ENCODE measurements at regions not wholly inside any gene's neighbourhood (a gene's known extent, or its start where the extent isn't known, plus 50 kb on each side); places are given as distances from the start of the nearest gene placed in this dataset.

DNA sequence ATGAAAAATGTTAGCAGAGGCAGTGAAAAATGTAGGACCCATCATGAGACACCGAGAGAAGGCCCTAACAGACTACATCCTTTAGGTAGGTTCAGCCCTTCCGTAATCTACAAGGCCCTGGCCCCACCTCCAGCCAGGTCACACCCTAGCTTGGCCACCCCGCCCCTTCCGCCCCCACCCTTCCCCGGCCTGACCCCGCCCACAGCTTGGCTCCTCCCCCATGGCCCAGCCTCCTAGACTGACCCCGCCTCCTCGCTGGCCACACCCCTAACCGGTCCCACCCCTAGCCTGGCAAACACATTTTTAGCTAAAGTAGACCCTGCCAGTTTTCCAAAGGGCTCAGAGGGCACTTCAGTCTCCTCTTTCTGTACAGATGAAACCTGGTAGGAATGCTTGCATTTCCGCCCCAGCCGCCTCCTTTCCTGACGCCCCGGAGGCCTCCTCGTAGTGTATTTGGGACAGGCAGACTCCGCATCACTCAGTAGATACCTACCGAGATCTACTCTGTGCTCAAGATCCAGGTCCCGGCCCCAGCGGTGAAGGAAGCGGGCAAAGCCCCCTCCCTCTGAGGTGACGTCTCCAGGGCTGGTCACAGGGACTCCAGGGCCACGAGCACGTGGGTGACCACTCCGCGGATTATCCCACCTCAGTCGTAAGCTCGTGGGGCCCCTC is 443.5 kb downstream of the PREX1 start:
- no peaks in the 10 kb centered on the region for H3K4me1 Mint-ChIP-seq
- no peak overlapping the region for H3K4me3 Mint-ChIP-seq
- no peak for DNase-seq
- H3K27ac Mint-ChIP-seq, result no peak overlapping the region
- ChIA-PET CTCF (no interaction called here), POLR2A (no interaction called here)
- Histone ChIP-seq H3K27ac (ENCODE audit: low read depth, low read length) (no peak overlapping the region), H3K36me3 (ENCODE audit: insufficient read depth, low read length) (no peaks in the 10 kb centered on the region), H3K4me3 (ENCODE audit: low read length) (no peak overlapping the region), H3K4me1 (ENCODE audit: insufficient read depth, low read length) (no peaks in the 10 kb centered on the region), H3K9me3 (ENCODE audit: low read length) (no peaks in the 10 kb centered on the region), H3K27me3 (ENCODE audit: insufficient read depth, low read length, poor library complexity, severe bottlenecking) (no peaks in the 10 kb centered on the region)
- peaks cover 11 to 34% of the 10 kb centered on the region in 2 donors for H3K27me3 Mint-ChIP-seq
- H3K36me3 Mint-ChIP-seq, result peaks cover 0 to 2% (median 0%) of the 10 kb centered on the region in 3 donors
- peaks cover 0 to 4% (median 0%) of the 10 kb centered on the region in 5 donors for H3K9me3 Mint-ChIP-seq

DNA sequence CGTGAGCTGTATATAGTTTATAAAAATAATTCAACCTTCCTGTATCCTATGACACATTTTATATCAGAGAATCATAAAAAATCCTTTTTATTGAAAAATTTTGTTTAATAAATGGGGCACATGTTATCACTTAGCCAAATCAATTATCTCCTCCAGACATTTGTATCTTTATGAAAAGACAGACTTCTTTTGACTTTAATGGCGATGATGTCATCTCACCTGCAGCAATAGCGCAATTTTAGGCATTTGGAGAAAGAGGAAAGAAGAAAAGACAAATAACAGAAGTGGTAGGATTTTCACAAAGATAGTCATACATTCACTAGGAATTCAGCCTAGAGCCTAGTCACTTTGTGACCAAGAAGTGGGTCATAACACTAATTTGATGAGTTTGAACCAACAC is 444.5 kb downstream of the PREX1 start:
- Mint-ChIP-seq H3K9me3 (peaks cover 0 to 4% (median 0%) of the 10 kb centered on the region in 5 donors), H3K4me3 (no peak overlapping the region), H3K4me1 (no peaks in the 10 kb centered on the region), H3K27ac (no peak overlapping the region), H3K27me3 (peaks cover 15 to 37% of the 10 kb centered on the region in 2 donors), H3K36me3 (peaks cover 0 to 2% (median 0%) of the 10 kb centered on the region in 3 donors)
- Histone ChIP-seq H3K27me3 (ENCODE audit: insufficient read depth, low read length, poor library complexity, severe bottlenecking) (no peaks in the 10 kb centered on the region), H3K9me3 (ENCODE audit: low read length) (no peaks in the 10 kb centered on the region), H3K27ac (ENCODE audit: low read depth, low read length) (no peak overlapping the region), H3K36me3 (ENCODE audit: insufficient read depth, low read length) (no peaks in the 10 kb centered on the region), H3K4me1 (ENCODE audit: insufficient read depth, low read length) (no peaks in the 10 kb centered on the region), H3K4me3 (ENCODE audit: low read length) (no peak overlapping the region)
- ChIA-PET CTCF (no interaction called here), POLR2A (no interaction called here)
- no peak for DNase-seq

DNA sequence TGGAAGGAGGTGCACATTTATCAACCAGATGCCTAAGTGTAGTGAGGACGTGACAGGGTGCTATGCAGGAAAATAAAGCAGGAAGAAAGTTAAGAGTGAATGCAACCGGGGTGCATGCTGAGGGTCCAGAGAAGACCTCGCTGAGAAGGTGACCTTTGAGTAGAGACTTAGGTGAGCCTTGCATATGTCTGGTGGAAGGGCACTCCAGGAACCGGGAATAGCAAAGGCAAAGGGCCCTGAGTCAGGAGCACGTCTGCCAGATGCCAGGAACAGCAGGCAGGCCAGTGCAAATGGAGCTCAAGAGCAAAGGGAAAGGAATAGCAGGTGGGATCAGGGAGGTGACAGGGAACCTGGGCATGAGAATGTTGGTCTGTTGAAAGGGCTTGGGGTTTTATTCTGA is 445.5 kb downstream of the PREX1 start:
- Mint-ChIP-seq H3K27ac (peak overlapping the region in 1 of 8 donors; percentile 59), H3K27me3 (peaks cover 16 to 43% of the 10 kb centered on the region in 2 donors), H3K9me3 (peaks cover 0 to 4% (median 0%) of the 10 kb centered on the region in 5 donors), H3K4me3 (no peak overlapping the region), H3K4me1 (no peaks in the 10 kb centered on the region), H3K36me3 (peaks cover 0 to 2% (median 0%) of the 10 kb centered on the region in 3 donors)
- Histone ChIP-seq H3K9me3 (ENCODE audit: low read length) (no peaks in the 10 kb centered on the region), H3K4me3 (ENCODE audit: low read length) (no peak overlapping the region), H3K4me1 (ENCODE audit: insufficient read depth, low read length) (no peaks in the 10 kb centered on the region), H3K27ac (ENCODE audit: low read depth, low read length) (no peak overlapping the region), H3K27me3 (ENCODE audit: insufficient read depth, low read length, poor library complexity, severe bottlenecking) (no peaks in the 10 kb centered on the region), H3K36me3 (ENCODE audit: insufficient read depth, low read length) (no peaks in the 10 kb centered on the region)
- ChIA-PET CTCF (no interaction called here), POLR2A (no interaction called here)
- no peak for DNase-seq

DNA sequence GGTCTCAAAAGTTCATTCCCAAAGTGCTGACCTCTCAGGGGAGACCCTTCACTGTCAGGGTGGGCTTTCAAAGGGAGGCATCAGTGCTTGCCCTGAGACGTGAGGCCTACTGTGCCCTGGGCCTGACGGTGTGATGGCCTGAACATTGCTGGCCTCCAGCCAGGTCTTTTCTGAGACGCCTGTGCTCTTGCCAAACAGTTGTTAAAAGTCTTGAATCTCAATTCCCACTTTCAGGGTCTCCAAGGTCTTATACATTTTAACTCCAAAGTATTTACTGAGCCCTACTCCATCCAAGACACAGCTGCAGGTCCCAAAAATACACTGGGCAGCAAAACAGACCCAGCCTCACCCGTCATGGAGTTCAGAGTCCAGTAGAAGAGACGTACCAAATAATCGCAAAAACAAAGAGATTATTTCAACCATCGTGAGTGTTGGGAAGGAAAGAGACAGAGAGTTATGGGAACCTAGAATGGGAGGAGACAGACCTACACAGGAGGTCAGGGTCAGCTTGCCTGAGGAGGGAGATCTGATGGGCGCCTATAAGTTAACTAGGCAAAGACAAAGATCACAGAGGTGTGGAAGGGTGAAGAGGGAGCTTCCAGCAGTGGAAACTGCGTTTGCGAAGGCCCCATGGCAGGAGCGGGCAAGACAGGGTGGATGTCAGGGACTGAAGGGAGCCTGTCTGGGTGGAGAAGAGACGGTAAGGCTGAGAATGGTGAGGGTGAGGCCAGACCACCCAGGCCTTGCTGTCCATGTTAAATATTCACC is 446.3 kb downstream of the PREX1 start:
- peaks cover 0 to 4% (median 0%) of the 10 kb centered on the region in 5 donors for H3K9me3 Mint-ChIP-seq
- no peaks in the 10 kb centered on the region for H3K4me1 ChIP-seq (ENCODE audit: insufficient read depth, low read length)
- H3K27ac Mint-ChIP-seq, result peak overlapping the region in 1 of 8 donors; percentile 30
- no peaks in the 10 kb centered on the region for H3K9me3 ChIP-seq (ENCODE audit: low read length)
- no peaks in the 10 kb centered on the region for H3K36me3 ChIP-seq (ENCODE audit: insufficient read depth, low read length)
- H3K27ac ChIP-seq (ENCODE audit: low read depth, low read length), result no peak overlapping the region
- DNase-seq, result no peak
- H3K4me3 ChIP-seq (ENCODE audit: low read length), result no peak overlapping the region
- H3K27me3 ChIP-seq (ENCODE audit: insufficient read depth, low read length, poor library complexity, severe bottlenecking), result no peaks in the 10 kb centered on the region
- POLR2A ChIA-PET, result no interaction called here
- H3K27me3 Mint-ChIP-seq, result peaks cover 18 to 42% of the 10 kb centered on the region in 2 donors
- CTCF ChIA-PET, result no interaction called here
- H3K36me3 Mint-ChIP-seq, result peaks cover 0 to 2% (median 0%) of the 10 kb centered on the region in 3 donors
- no peaks in the 10 kb centered on the region for H3K4me1 Mint-ChIP-seq
- H3K4me3 Mint-ChIP-seq, result no peak overlapping the region

DNA sequence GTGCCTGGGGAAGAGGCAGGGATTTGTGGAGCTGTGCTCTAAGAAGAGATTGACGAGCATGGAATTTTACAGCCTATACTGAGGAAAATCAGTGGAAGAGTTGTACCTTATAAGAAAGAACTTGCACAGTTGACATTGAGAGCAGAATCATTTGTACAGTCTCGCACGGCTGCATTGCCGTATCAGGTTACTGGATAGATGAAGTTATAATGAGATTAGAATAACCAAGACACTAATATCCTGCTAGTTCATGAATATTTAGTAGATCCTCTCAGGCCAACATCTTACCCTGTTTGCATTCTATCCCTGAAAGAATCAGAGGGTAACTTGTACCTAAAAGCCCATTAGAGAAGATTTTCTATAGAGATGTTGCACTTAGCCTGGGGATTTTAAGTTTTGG is 447.1 kb downstream of the PREX1 start:
- H3K27me3 ChIP-seq (ENCODE audit: insufficient read depth, low read length, poor library complexity, severe bottlenecking), result no peaks in the 10 kb centered on the region
- H3K9me3 ChIP-seq (ENCODE audit: low read length), result no peaks in the 10 kb centered on the region
- Mint-ChIP-seq H3K4me1 (no peaks in the 10 kb centered on the region), H3K9me3 (peaks cover 0 to 4% (median 0%) of the 10 kb centered on the region in 5 donors), H3K27ac (no peak overlapping the region), H3K36me3 (peaks cover 0 to 2% (median 0%) of the 10 kb centered on the region in 3 donors), H3K27me3 (peaks cover 15 to 46% of the 10 kb centered on the region in 2 donors), H3K4me3 (no peak overlapping the region)
- DNase-seq, result no peak
- H3K4me1 ChIP-seq (ENCODE audit: insufficient read depth, low read length), result no peaks in the 10 kb centered on the region
- H3K27ac ChIP-seq (ENCODE audit: low read depth, low read length), result no peak overlapping the region
- H3K36me3 ChIP-seq (ENCODE audit: insufficient read depth, low read length), result no peaks in the 10 kb centered on the region
- H3K4me3 ChIP-seq (ENCODE audit: low read length), result no peak overlapping the region
- ChIA-PET POLR2A (no interaction called here), CTCF (no interaction called here)

DNA sequence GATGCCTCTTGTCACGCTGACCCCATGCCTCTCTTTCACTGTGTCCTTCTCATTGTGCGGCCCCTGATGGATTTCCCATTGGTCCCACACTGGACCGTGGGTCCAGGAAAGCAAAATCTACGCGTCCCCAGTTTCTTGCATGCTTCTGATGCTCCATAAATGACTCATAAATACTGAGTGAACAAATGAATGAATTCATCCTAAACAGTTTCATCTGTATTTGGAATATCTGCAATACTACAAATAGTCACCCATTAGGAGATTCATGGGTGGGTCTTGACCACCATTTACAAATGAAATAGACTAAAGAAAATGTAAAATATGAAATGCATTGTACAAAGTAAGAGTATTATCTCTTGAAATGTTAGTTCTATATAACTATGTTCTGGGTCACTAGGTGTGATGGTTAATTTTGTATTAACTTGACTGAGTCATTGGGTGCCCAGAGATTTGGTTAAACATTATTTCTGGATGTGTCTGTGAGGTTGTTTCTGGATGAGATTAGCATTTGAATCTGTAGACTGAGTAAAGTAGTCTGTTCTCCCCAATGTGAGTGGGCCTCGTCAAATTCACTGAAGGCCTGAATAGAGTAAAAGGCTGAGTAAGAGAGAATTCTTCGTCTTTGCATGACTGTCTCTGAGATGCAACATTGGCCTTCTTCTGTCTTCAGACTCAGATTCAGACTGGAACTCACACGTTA is 448.7 kb downstream of the PREX1 start:
- peaks cover 15 to 53% of the 10 kb centered on the region in 2 donors for H3K27me3 Mint-ChIP-seq
- H3K27ac Mint-ChIP-seq, result no peak overlapping the region
- no peak overlapping the region for H3K4me3 Mint-ChIP-seq
- POLR2A ChIA-PET, result no interaction called here
- peaks cover 0 to 2% (median 0%) of the 10 kb centered on the region in 3 donors for H3K36me3 Mint-ChIP-seq
- Histone ChIP-seq H3K9me3 (ENCODE audit: low read length) (no peaks in the 10 kb centered on the region), H3K4me1 (ENCODE audit: insufficient read depth, low read length) (no peaks in the 10 kb centered on the region), H3K36me3 (ENCODE audit: insufficient read depth, low read length) (no peaks in the 10 kb centered on the region), H3K27ac (ENCODE audit: low read depth, low read length) (no peak overlapping the region), H3K4me3 (ENCODE audit: low read length) (no peak overlapping the region), H3K27me3 (ENCODE audit: insufficient read depth, low read length, poor library complexity, severe bottlenecking) (no peaks in the 10 kb centered on the region)
- CTCF ChIA-PET, result no interaction called here
- no peaks in the 10 kb centered on the region for H3K4me1 Mint-ChIP-seq
- DNase-seq, result no peak
- H3K9me3 Mint-ChIP-seq, result peaks cover 0 to 4% (median 0%) of the 10 kb centered on the region in 5 donors

DNA sequence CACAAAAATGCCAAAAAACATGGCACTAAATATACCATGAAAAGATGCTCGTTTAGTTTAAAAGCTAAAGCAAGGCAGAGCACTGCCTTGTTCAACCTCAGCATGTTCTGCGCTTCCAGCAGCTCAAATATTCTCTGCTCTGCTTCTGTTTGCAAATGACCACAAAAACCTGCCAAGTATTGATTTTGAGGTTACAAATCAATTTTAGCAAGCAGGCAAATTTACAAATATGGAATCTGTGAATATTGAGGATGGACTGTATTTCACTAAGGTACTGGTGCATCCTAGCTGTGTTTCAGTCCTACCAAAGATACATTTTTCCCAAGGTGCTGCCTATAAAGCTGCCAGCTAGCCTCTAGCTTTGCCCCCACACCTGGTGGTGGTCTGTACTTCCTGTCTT is 449.9 kb downstream of the PREX1 start:
- no peak overlapping the region for H3K4me3 Mint-ChIP-seq
- Histone ChIP-seq H3K9me3 (ENCODE audit: low read length) (no peaks in the 10 kb centered on the region), H3K4me1 (ENCODE audit: insufficient read depth, low read length) (no peaks in the 10 kb centered on the region), H3K27ac (ENCODE audit: low read depth, low read length) (no peak overlapping the region), H3K36me3 (ENCODE audit: insufficient read depth, low read length) (no peaks in the 10 kb centered on the region), H3K4me3 (ENCODE audit: low read length) (no peak overlapping the region), H3K27me3 (ENCODE audit: insufficient read depth, low read length, poor library complexity, severe bottlenecking) (no peaks in the 10 kb centered on the region)
- ChIA-PET POLR2A (no interaction called here), CTCF (no interaction called here)
- no peak for DNase-seq
- H3K27ac Mint-ChIP-seq, result no peak overlapping the region
- H3K4me1 Mint-ChIP-seq, result no peaks in the 10 kb centered on the region
- H3K9me3 Mint-ChIP-seq, result peaks cover 0 to 4% (median 0%) of the 10 kb centered on the region in 5 donors
- peaks cover 0 to 2% (median 0%) of the 10 kb centered on the region in 3 donors for H3K36me3 Mint-ChIP-seq
- H3K27me3 Mint-ChIP-seq, result peaks cover 13 to 58% of the 10 kb centered on the region in 2 donors

DNA sequence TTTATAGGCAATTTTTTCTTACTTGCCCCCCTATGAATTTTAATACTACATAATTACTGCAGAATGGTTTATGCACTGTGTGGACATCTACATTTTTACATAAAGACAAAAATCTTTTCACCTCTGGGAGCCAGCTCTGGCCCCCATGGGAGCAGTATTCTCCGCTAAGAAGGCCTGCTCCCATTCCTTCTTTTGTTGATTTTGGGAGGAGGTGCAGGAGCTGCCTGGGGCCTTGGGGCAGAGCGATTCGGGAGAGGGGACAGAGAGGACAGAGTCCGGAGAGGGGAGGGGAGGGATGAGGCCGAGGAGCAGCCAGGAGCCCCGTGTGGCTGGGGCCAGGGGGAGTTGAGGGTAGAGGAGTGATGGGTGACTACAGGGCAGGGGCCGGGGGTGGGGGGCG is 452.0 kb downstream of the PREX1 start:
- no peaks in the 10 kb centered on the region for H3K36me3 ChIP-seq (ENCODE audit: insufficient read depth, low read length)
- H3K27ac ChIP-seq (ENCODE audit: low read depth, low read length), result no peak overlapping the region
- Mint-ChIP-seq H3K9me3 (no peaks in the 10 kb centered on the region), H3K36me3 (peaks cover 0 to 2% (median 0%) of the 10 kb centered on the region in 3 donors), H3K4me3 (no peak overlapping the region), H3K4me1 (no peaks in the 10 kb centered on the region), H3K27me3 (peaks cover 9 to 43% of the 10 kb centered on the region in 2 donors), H3K27ac (no peak overlapping the region)
- no peaks in the 10 kb centered on the region for H3K4me1 ChIP-seq (ENCODE audit: insufficient read depth, low read length)
- POLR2A ChIA-PET, result no interaction called here
- H3K27me3 ChIP-seq (ENCODE audit: insufficient read depth, low read length, poor library complexity, severe bottlenecking), result no peaks in the 10 kb centered on the region
- H3K9me3 ChIP-seq (ENCODE audit: low read length), result no peaks in the 10 kb centered on the region
- CTCF ChIA-PET, result no interaction called here
- no peak for DNase-seq
- H3K4me3 ChIP-seq (ENCODE audit: low read length), result no peak overlapping the region
